HCT116 (cell line): ENCODE measurements at regions not wholly inside any gene's neighbourhood (a gene's known extent, or its start where the extent isn't known, plus 50 kb on each side); places are given as distances from the start of the nearest gene placed in this dataset.

Experiments
- ATAC-seq: fragments of 200-7000 bp; cut with Tn5 transposase; 2 replicates; pipeline ENCODE4 v1.9.1; 2020; ENCODE audit warnings: mild to moderate bottlenecking, moderate library complexity
- BruUV-seq: library from RNA; stranded (reverse); fragments of 400-500 nt; replicated peaks from 2 replicates; lab custom pipeline; 2021; lab: Mats Ljungman, UMichigan
- CTCF ChIA-PET: fragments of 300-600 bp; sonication (Branson Sonifier 250); formaldehyde crosslinking; loops from one replicate; lab custom pipeline; 2021; ENCODE audit warnings: antibody characterized with exemption; lab: Charles Lee
- POLR2A ChIA-PET: fragments of 300-600, 350-600 bp; sonication (Branson Sonifier 250); formaldehyde crosslinking; loops from one replicate; lab custom pipeline; 2021; ENCODE audit warnings: antibody characterized with exemption; lab: Charles Lee
- RAD21 ChIA-PET, 2 experiments: fragments of 300-600 bp; sonication (Branson Sonifier 250); formaldehyde crosslinking; loops; one replicate each; lab custom pipeline; 2023; ENCODE audit warnings: low total read pairs in 2 of 2; ENCODE audit not compliant: uncharacterized antibody in 2 of 2, unreplicated experiment in 2 of 2, low non-redundant PET in 1 of 2; lab: Charles Lee
- DNase-seq: peaks from one replicate; pipeline ENCODE4 v3.0.0-alpha.2; 2010; ENCODE audit warnings: low read depth, low spot score
- H2AFZ ChIP-seq: fragments of 200-600 bp; shearing (Covaris generic), sonication (generic); 2 replicates; pipeline ENCODE4 v1.6.1; 2017; ENCODE audit warnings: low read depth, mixed run types, mixed read lengths, antibody characterized with exemption, low read length; ENCODE audit not compliant: poor library complexity, severe bottlenecking
- H3K27ac ChIP-seq: 2 replicates; pipeline ENCODE4 v1.5.1; 2012; ENCODE audit warnings: low read depth, low read length
- H3K27me3 ChIP-seq: fragments of 200-600 bp; sonication (generic); 2 replicates; pipeline ENCODE4 v1.6.1; 2016; ENCODE audit warnings: mixed run types, low read length, mixed read lengths; ENCODE audit not compliant: insufficient read depth
- H3K36me3 ChIP-seq, 2 experiments: fragments of 200-500 bp in 1 of 2; fragments of 200-600 bp in 1 of 2; sonication (Bioruptor generic) in 1 of 2; sonication (generic) in 1 of 2; 2 replicates each; pipeline versions ENCODE4 v1.5.1 to v1.6.1; 2014 to 2016; ENCODE audit warnings: low read length in 2 of 2, inconsistent platforms in 1 of 2, mixed read lengths in 1 of 2, mixed run types in 1 of 2; ENCODE audit not compliant: insufficient read depth in 2 of 2, control insufficient read depth in 1 of 2
- H3K4me1 ChIP-seq, 2 experiments: fragments of 200-600 bp in 1 of 2; sonication (generic) in 1 of 2; 2 replicates each; pipeline versions ENCODE4 v1.5.1 to v1.6.1; 2012 to 2017; ENCODE audit warnings: low read length in 2 of 2, inconsistent platforms in 1 of 2, mild to moderate bottlenecking in 1 of 2, mixed read lengths in 1 of 2, mixed run types in 1 of 2, moderate library complexity in 1 of 2; ENCODE audit not compliant: insufficient read depth in 2 of 2, control insufficient read depth in 1 of 2
- H3K4me2 ChIP-seq: fragments of 200-600 bp; sonication (generic); 2 replicates; pipeline ENCODE4 v1.6.1; 2017; ENCODE audit warnings: mixed run types, low read length, mixed read lengths
- H3K4me3 ChIP-seq, 2 experiments: fragments of 200-600 bp in 1 of 2; sonication (generic) in 1 of 2; replicated peaks in 1 of 2; 2 replicates each; pipeline ENCODE4 v1.5.1; 2011 to 2016; ENCODE audit warnings: low read length in 2 of 2, control low read depth in 1 of 2, low read depth in 1 of 2, mild to moderate bottlenecking in 1 of 2, mixed read lengths in 1 of 2, mixed run types in 1 of 2
- H3K79me2 ChIP-seq: fragments of 200-600 bp; sonication (generic); 2 replicates; pipeline ENCODE4 v1.6.1; 2017; ENCODE audit warnings: mild to moderate bottlenecking, mixed run types, low read length, moderate library complexity, mixed read lengths; ENCODE audit not compliant: insufficient read depth
- H3K9ac ChIP-seq: fragments of 200-600 bp; sonication (generic); 2 replicates; pipeline ENCODE4 v1.6.1; 2016; ENCODE audit warnings: low read length, mixed read lengths
- H3K9me2 ChIP-seq: fragments of 200-600 bp; sonication (generic), shearing (Covaris generic); 2 replicates; pipeline ENCODE4 v1.6.1; 2017; ENCODE audit warnings: mixed run types, mild to moderate bottlenecking, moderate library complexity; ENCODE audit not compliant: insufficient read depth
- H3K9me3 ChIP-seq, 2 experiments: fragments of 200-500 bp in 1 of 2; fragments of 200-600 bp in 1 of 2; sonication (Bioruptor generic) in 1 of 2; sonication (generic) in 1 of 2; 2 replicates each; pipeline ENCODE4 v1.6.1; 2014 to 2017; ENCODE audit warnings: low read length in 2 of 2, mixed read lengths in 2 of 2, inconsistent platforms in 1 of 2, low read depth in 1 of 2, mild to moderate bottlenecking in 1 of 2, mixed run types in 1 of 2, moderate library complexity in 1 of 2; ENCODE audit not compliant: control insufficient read depth in 1 of 2, insufficient read depth in 1 of 2
- H4K20me1 ChIP-seq: fragments of 200-600 bp; sonication (generic), shearing (Covaris generic); 2 replicates; pipeline ENCODE4 v1.6.1; 2017; ENCODE audit warnings: mixed run types, mild to moderate bottlenecking, moderate library complexity; ENCODE audit not compliant: insufficient read depth
- EZH2phosphoT487 ChIP-seq: fragments of 200-600 bp; IDR thresholded peaks from 2 replicates; pipeline ENCODE4 v1.6.1; 2018; ENCODE audit warnings: antibody characterized with exemption, borderline replicate concordance
- FOSL1 ChIP-seq: IDR thresholded peaks from 2 replicates; pipeline ENCODE4 v1.6.1; 2012; ENCODE audit warnings: low read depth
- JUND ChIP-seq: IDR thresholded peaks from 2 replicates; pipeline ENCODE4 v1.6.1; 2012
- POLR2AphosphoS5 ChIP-seq: IDR thresholded peaks from 2 replicates; pipeline ENCODE4 v1.6.1; 2011; ENCODE audit warnings: mild to moderate bottlenecking, low read depth, low read length, moderate library complexity
- SIN3A ChIP-seq: IDR thresholded peaks from 2 replicates; pipeline ENCODE4 v1.6.1; 2012; ENCODE audit warnings: low read depth
- SP1 ChIP-seq: IDR thresholded peaks from 2 replicates; pipeline ENCODE4 v1.6.1; 2012; ENCODE audit warnings: low read depth
- SRF ChIP-seq: IDR thresholded peaks from 2 replicates; pipeline ENCODE4 v1.6.1; 2012; ENCODE audit warnings: low read depth
- ZNF274 ChIP-seq: fragments of 200-500 bp; sonication (Bioruptor generic); IDR thresholded peaks from 2 replicates; pipeline ENCODE4 v1.6.1; 2014; ENCODE audit warnings: mild to moderate bottlenecking, low read depth, low read length, inconsistent platforms
- intact Hi-C: fragments of 100-400 bp; cut with micrococcal nuclease; formaldehyde crosslinking; loops from 2 replicates; pipeline ENCODE4 v1.10.0; 2022
- TF ChIP-seq, protein P1 (sequence below): IDR thresholded peaks from 2 replicates; pipeline ENCODE4 v1.6.1; 2012
- TF ChIP-seq, protein P2 (sequence below): IDR thresholded peaks from 2 replicates; pipeline ENCODE4 v1.6.1; 2011; ENCODE audit warnings: mild to moderate bottlenecking, low read length, moderate library complexity; ENCODE audit not compliant: insufficient replicate concordance; ENCODE audit errors: extremely low read depth
- TF ChIP-seq, protein P3 (sequence below): IDR thresholded peaks from 2 replicates; pipeline ENCODE4 v1.6.1; 2012; ENCODE audit warnings: low read depth

DNA sequence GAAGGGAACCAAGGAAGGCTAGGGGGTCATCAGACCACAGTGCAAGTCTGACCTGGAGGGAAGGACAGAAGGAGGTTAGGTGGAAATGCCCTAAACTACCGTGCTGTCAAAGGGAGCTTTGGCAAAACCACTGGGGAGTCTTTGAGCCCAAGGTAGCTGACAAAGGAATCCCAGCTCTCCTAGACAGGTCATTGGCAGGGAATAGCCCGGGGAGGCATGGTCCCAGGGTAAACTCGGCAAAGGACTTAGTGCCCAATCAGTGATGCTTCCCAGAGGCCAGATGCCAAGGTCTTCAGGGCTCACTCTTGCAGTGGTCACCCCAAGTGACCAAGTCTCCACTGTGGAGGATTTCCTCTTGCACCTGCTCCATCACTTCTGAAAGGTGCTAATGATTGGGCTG is 102.3 kb upstream of the CDYL start:
- no peak for DNase-seq
- Histone ChIP-seq H4K20me1 (no peaks in the 10 kb centered on the region), H3K27ac (no peak overlapping the region), H3K4me3 (no peak overlapping the region), H3K36me3 (no peaks in the 10 kb centered on the region)
- TF ChIP-seq JUND (no peak), FOSL1 (no peak), SRF (no peak), SIN3A (no peak), EZH2phosphoT487 (no peak)
- TF ChIP-seq, protein P1, sequence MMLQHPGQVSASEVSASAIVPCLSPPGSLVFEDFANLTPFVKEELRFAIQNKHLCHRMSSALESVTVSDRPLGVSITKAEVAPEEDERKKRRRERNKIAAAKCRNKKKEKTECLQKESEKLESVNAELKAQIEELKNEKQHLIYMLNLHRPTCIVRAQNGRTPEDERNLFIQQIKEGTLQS = no peak
- TF ChIP-seq, protein P2, sequence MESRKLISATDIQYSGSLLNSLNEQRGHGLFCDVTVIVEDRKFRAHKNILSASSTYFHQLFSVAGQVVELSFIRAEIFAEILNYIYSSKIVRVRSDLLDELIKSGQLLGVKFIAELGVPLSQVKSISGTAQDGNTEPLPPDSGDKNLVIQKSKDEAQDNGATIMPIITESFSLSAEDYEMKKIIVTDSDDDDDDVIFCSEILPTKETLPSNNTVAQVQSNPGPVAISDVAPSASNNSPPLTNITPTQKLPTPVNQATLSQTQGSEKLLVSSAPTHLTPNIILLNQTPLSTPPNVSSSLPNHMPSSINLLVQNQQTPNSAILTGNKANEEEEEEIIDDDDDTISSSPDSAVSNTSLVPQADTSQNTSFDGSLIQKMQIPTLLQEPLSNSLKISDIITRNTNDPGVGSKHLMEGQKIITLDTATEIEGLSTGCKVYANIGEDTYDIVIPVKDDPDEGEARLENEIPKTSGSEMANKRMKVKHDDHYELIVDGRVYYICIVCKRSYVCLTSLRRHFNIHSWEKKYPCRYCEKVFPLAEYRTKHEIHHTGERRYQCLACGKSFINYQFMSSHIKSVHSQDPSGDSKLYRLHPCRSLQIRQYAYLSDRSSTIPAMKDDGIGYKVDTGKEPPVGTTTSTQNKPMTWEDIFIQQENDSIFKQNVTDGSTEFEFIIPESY = no peak
- TF ChIP-seq, all 23 proteins: peak for 0
- H3K9ac ChIP-seq = no peak overlapping the region
- no peaks in the 10 kb centered on the region for H3K4me1 ChIP-seq
- POLR2A ChIA-PET = no interaction called here
- ATAC-seq = no peak
- intact Hi-C loops = no loop called here
- no peaks in the 10 kb centered on the region for H3K79me2 ChIP-seq
- no TSS peak for BruUV-seq
- no peaks in the 10 kb centered on the region for H3K9me3 ChIP-seq
- H3K9me2 ChIP-seq = no peaks in the 10 kb centered on the region
- no peak overlapping the region for H2AFZ ChIP-seq
- CTCF ChIA-PET = no interaction called here
- no peaks in the 10 kb centered on the region for H3K27me3 ChIP-seq
- no peak overlapping the region for H3K4me2 ChIP-seq
- RAD21 ChIA-PET = no interaction called here

DNA sequence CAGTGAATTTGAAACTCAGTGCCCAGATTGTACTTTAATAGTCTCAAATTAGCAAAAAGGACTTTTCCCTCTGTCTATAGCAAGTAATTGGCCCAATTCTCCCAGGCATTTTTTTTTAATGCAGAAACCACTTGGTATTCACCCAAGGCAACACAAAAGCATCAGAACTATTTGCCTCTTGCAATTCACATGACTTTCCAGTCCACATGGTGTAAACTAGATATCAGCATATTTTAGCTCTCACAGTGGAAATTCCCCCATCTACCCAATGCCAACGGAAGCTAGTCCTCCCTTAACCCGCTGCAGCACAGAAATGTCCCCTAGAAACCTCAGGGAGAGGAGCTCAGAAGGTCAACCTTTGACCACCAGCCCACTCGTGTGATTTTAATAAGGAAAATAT is 103.4 kb upstream of the CDYL start:
- H3K36me3 ChIP-seq = no peaks in the 10 kb centered on the region
- POLR2A ChIA-PET = no interaction called here
- TF ChIP-seq ZNF274 (no peak), SP1 (no peak), JUND (no peak), SIN3A (no peak), POLR2AphosphoS5 (no peak)
- TF ChIP-seq, protein P3, sequence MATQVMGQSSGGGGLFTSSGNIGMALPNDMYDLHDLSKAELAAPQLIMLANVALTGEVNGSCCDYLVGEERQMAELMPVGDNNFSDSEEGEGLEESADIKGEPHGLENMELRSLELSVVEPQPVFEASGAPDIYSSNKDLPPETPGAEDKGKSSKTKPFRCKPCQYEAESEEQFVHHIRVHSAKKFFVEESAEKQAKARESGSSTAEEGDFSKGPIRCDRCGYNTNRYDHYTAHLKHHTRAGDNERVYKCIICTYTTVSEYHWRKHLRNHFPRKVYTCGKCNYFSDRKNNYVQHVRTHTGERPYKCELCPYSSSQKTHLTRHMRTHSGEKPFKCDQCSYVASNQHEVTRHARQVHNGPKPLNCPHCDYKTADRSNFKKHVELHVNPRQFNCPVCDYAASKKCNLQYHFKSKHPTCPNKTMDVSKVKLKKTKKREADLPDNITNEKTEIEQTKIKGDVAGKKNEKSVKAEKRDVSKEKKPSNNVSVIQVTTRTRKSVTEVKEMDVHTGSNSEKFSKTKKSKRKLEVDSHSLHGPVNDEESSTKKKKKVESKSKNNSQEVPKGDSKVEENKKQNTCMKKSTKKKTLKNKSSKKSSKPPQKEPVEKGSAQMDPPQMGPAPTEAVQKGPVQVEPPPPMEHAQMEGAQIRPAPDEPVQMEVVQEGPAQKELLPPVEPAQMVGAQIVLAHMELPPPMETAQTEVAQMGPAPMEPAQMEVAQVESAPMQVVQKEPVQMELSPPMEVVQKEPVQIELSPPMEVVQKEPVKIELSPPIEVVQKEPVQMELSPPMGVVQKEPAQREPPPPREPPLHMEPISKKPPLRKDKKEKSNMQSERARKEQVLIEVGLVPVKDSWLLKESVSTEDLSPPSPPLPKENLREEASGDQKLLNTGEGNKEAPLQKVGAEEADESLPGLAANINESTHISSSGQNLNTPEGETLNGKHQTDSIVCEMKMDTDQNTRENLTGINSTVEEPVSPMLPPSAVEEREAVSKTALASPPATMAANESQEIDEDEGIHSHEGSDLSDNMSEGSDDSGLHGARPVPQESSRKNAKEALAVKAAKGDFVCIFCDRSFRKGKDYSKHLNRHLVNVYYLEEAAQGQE = no peak
- TF ChIP-seq, all 23 proteins: peak for 0
- no peak overlapping the region for H3K4me3 ChIP-seq
- H3K27ac ChIP-seq = no peak overlapping the region
- ATAC-seq (no peak), DNase-seq (no peak)
- no peaks in the 10 kb centered on the region for H3K9me2 ChIP-seq
- intact Hi-C loops = no loop called here
- no peaks in the 10 kb centered on the region for H3K9me3 ChIP-seq
- H4K20me1 ChIP-seq = no peaks in the 10 kb centered on the region
- H3K9ac ChIP-seq = no peak overlapping the region
- CTCF ChIA-PET = no interaction called here
- H3K4me2 ChIP-seq = no peak overlapping the region
- no peaks in the 10 kb centered on the region for H3K4me1 ChIP-seq
- BruUV-seq = no TSS peak
- H2AFZ ChIP-seq = no peak overlapping the region
- RAD21 ChIA-PET = no interaction called here
- no peaks in the 10 kb centered on the region for H3K79me2 ChIP-seq
- no peaks in the 10 kb centered on the region for H3K27me3 ChIP-seq
